ENCODE measurements at regions not wholly inside any gene's neighbourhood (a gene's known extent, or its start where the extent isn't known, plus 50 kb on each side); places are given as distances from the start of the nearest gene placed in this dataset.

GRCh38 chr5:148725675-148726074 lies 71.3 kb upstream of the HTR4 start:
- TF ChIP-seq SMC3 (IDR thresholded peaks at IDR 0.05; ENCODE audit: low read depth, low read length): no peak
- Histone ChIP-seq H3K9me1 (ENCODE audit: insufficient read depth, low read length) (no peaks in the 10 kb centered on the region), H2BK120ac (ENCODE audit: low read depth, low read length) (no peak overlapping the region), H3K14ac (replicated peaks; ENCODE audit: low read depth, low read length) (no peak overlapping the region), H3K18ac (ENCODE audit: low read depth, low read length) (no peak overlapping the region), H4K91ac (ENCODE audit: insufficient read depth, low read depth, low read length) (no peak overlapping the region), H3K56ac (ENCODE audit: extremely low read depth, insufficient read depth, low read length) (no peak overlapping the region), H2AK9ac (replicated peaks; ENCODE audit: low read depth, low read length, poor library complexity) (no peak overlapping the region), H3K9ac (ENCODE audit: low read depth, low read length) (no peak overlapping the region), H2BK15ac (ENCODE audit: low read depth, low read length) (no peak overlapping the region), H2AFZ (replicated peaks; ENCODE audit: low read length, poor library complexity) (no peak overlapping the region), H3K27ac (ENCODE audit: insufficient read depth, low read length) (no peak overlapping the region), H3K36me3 (ENCODE audit: control insufficient read depth, insufficient read depth, low read length) (no peaks in the 10 kb centered on the region), H2AK5ac (ENCODE audit: low read depth, low read length) (no peak overlapping the region), H3K4me3 (ENCODE audit: insufficient read depth, low read depth, low read length) (no peak overlapping the region), H2BK20ac (ENCODE audit: low read depth, low read length) (no peak overlapping the region), H3K4me2 (ENCODE audit: low read depth, low read length) (no peak overlapping the region), H4K8ac (ENCODE audit: low read depth in 2 of 2, low read length in 2 of 2) (no peak overlapping the region), H2BK5ac (ENCODE audit: low read depth, low read length, poor library complexity, severe bottlenecking) (no peak overlapping the region), H3K9me3 (ENCODE audit: control insufficient read depth, insufficient read depth, low read length) (no peaks in the 10 kb centered on the region), H3K4ac (ENCODE audit: low read depth, low read length) (no peak overlapping the region), H3K4me1 (ENCODE audit: control insufficient read depth, insufficient read depth, low read length) (peaks cover 6% of the 10 kb centered on the region), H3K79me1 (ENCODE audit: low read depth in 1 of 2, low read length in 2 of 2) (no peaks in the 10 kb centered on the region), H4K5ac (ENCODE audit: low read depth, low read length) (no peak overlapping the region), H3K23ac (ENCODE audit: low read depth, low read length) (no peak overlapping the region), H4K20me1 (ENCODE audit: insufficient read depth, low read length) (no peaks in the 10 kb centered on the region), H3K27me3 (ENCODE audit: control insufficient read depth, insufficient read depth, low read length) (peaks cover 13% of the 10 kb centered on the region)
- BruUV-seq (replicated peaks): no TSS peak
- intact Hi-C loops (cut with micrococcal nuclease) (no loop called here), in situ Hi-C loops (cut with MboI; ENCODE audit: low sequenced_read_pairs) (loop anchor here (5.0 kb wide), 2 partner anchors 278 to 548 kb away; no protein-coding TSS in a partner anchor), dilution Hi-C loops (cut with HindIII; ENCODE audit: low sequenced_read_pairs, unreplicated experiment) (no loop called here)
- POLR2A ChIA-PET (ENCODE audit: unreplicated experiment): no interaction called here
- WGBS, 2 experiments (ENCODE audit: extremely low coverage in 2 of 2, insufficient read length in 1 of 2): 61% methylated on average over 4 of the region's 6 CpGs; no CpG with 5 or more reads in 1 of the 2 experiments
- DNase-seq (no peak), ATAC-seq (ENCODE audit: low read depth) (no peak)
- CTCF ChIA-PET: no interaction called here
